Endothelial cell of umbilical vein (primary cell): ENCODE measurements at regions not wholly inside any gene's neighbourhood (a gene's known extent, or its start where the extent isn't known, plus 50 kb on each side); places are given as distances from the start of the nearest gene placed in this dataset.

Experiments
- EZH2 ChIP-seq: IDR thresholded peaks from 2 replicates; pipeline ENCODE4 v1.6.1; 2012; ENCODE audit warnings: borderline replicate concordance, low read depth, mild to moderate bottlenecking, moderate library complexity, low read length, inconsistent platforms; ENCODE audit not compliant: severe bottlenecking
- FOS ChIP-seq: IDR thresholded peaks from 2 replicates; pipeline ENCODE4 v1.6.1; 2011; ENCODE audit warnings: mild to moderate bottlenecking, low read length, moderate library complexity, borderline replicate concordance; ENCODE audit not compliant: insufficient read depth
- JUN ChIP-seq: IDR thresholded peaks from 2 replicates; pipeline ENCODE4 v1.6.1; 2011; ENCODE audit warnings: borderline replicate concordance, low read depth; ENCODE audit not compliant: insufficient read length, insufficient read depth
- MYC ChIP-seq: IDR thresholded peaks from one replicate; pipeline ENCODE4 v1.6.1; 2011; ENCODE audit warnings: mild to moderate bottlenecking, low read depth, low read length
- POLR2A ChIP-seq: IDR thresholded peaks from 2 replicates; pipeline ENCODE4 v1.6.1; 2012; ENCODE audit warnings: low read depth, mild to moderate bottlenecking, control low read depth, low read length
- POLR2AphosphoS5 ChIP-seq: IDR thresholded peaks from 2 replicates; pipeline ENCODE4 v1.6.1; 2012; ENCODE audit warnings: low read depth, mild to moderate bottlenecking, control low read depth, low read length, moderate library complexity; ENCODE audit not compliant: insufficient read depth
- TF ChIP-seq, protein P1 (sequence below), 2 donors: IDR thresholded peaks; 1 replicate in 1 of 2; 2 replicates in 1 of 2; pipeline ENCODE4 v1.5.1; 2011; ENCODE audit warnings: low read length in 2 of 2, mild to moderate bottlenecking in 2 of 2, moderate library complexity in 2 of 2, control low read depth in 1 of 2, inconsistent platforms in 1 of 2, low read depth in 1 of 2; ENCODE audit not compliant: insufficient read depth in 1 of 2; ENCODE audit errors: extremely low read depth in 1 of 2
- TF ChIP-seq, protein P2 (sequence below): IDR thresholded peaks from 2 replicates; pipeline ENCODE4 v1.6.1; 2011; ENCODE audit not compliant: insufficient read depth, insufficient read length

DNA sequence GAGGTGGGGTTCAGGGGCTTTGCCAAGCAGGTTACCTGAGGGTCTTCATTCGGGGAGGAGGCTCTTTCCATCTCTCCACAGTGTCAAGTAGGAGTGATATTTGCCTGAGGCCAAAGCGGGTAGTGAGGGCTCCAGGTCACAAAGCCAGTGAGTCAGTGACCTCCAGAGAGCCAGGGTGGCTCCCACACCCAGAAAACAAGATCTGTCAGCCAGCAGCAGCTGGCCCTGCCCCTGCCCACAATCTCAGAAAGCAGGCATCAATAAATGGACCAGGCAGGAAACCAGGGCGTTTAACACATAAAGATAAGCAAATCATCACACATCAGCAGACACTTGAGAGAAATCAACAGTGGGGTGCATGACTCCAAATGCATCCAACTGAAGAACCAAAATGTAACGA lies 250.8 kb downstream of the CDH26 start:
- TF ChIP-seq, protein P1, sequence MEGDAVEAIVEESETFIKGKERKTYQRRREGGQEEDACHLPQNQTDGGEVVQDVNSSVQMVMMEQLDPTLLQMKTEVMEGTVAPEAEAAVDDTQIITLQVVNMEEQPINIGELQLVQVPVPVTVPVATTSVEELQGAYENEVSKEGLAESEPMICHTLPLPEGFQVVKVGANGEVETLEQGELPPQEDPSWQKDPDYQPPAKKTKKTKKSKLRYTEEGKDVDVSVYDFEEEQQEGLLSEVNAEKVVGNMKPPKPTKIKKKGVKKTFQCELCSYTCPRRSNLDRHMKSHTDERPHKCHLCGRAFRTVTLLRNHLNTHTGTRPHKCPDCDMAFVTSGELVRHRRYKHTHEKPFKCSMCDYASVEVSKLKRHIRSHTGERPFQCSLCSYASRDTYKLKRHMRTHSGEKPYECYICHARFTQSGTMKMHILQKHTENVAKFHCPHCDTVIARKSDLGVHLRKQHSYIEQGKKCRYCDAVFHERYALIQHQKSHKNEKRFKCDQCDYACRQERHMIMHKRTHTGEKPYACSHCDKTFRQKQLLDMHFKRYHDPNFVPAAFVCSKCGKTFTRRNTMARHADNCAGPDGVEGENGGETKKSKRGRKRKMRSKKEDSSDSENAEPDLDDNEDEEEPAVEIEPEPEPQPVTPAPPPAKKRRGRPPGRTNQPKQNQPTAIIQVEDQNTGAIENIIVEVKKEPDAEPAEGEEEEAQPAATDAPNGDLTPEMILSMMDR (IDR thresholded peaks at IDR 0.05; ENCODE audit: extremely low read depth in 1 of 2, insufficient read depth in 1 of 2, low read depth in 1 of 2, low read length in 2 of 2) = no peak
- TF ChIP-seq POLR2A = no peak
- no peak for TF ChIP-seq MYC
- TF ChIP-seq, protein P2, sequence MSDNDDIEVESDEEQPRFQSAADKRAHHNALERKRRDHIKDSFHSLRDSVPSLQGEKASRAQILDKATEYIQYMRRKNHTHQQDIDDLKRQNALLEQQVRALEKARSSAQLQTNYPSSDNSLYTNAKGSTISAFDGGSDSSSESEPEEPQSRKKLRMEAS = no peak
- no peak for TF ChIP-seq FOS
- no peak for TF ChIP-seq EZH2
- no peak for TF ChIP-seq POLR2AphosphoS5
- no peak for TF ChIP-seq JUN
